Bronchial epithelial cell (primary cell): ENCODE measurements at regions not wholly inside any gene's neighbourhood (a gene's known extent, or its start where the extent isn't known, plus 50 kb on each side); places are given as distances from the start of the nearest gene placed in this dataset.
A peak's percentile ranks its signal among the peaks of the same experiment; 100 is the strongest.

Experiments
- DNase-seq: peaks from one replicate; pipeline ENCODE4 v3.0.0-alpha.2; 2010; ENCODE audit warnings: low read depth
- FAIRE-seq: peaks from 2 replicates; lab custom pipeline; 2011; peaks lifted over from hg19 to GRCh38; lab: Jason Lieb, UNC
- H3K27me3 ChIP-seq: 2 replicates; pipeline ENCODE4 v1.5.1; 2011; ENCODE audit warnings: low read length; ENCODE audit not compliant: control insufficient read depth, insufficient read depth
- H3K36me3 ChIP-seq: 2 replicates; pipeline ENCODE4 v1.5.1; 2011; ENCODE audit warnings: low read length; ENCODE audit not compliant: control insufficient read depth, insufficient read depth
- H3K4me3 ChIP-seq: 2 replicates; pipeline ENCODE4 v1.5.1; 2011; ENCODE audit warnings: mild to moderate bottlenecking, low read depth, low read length, control low read depth
- CTCF ChIP-seq: IDR thresholded peaks from 2 replicates; pipeline ENCODE4 v1.5.1; 2011; ENCODE audit warnings: mild to moderate bottlenecking, moderate library complexity, low read length, control low read depth, inconsistent platforms; ENCODE audit not compliant: insufficient read depth, severe bottlenecking

DNA sequence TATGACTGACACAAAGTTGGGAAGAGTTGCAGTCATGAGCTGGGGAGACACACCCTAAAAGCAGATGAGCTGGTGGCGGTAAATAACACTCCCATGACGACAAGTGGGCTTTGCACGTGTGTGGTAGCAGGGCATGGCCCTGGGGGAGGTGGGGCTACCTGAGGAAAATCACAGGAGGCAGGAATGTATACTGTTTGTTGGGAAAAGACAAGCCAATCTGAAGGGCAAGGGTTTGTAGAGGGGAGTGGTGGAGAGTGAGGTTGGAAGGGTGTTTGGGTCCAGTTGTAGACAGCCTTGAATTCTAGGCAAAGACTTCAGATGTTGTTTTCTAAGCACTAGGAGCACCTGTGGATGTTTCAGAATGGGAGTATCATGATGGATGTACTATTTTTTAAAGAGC, 151.6 kb downstream of the TM9SF2 start:
- no peak for DNase-seq
- no peak for TF ChIP-seq CTCF
- no peak for FAIRE-seq
- H3K4me3 ChIP-seq: no peak overlapping the region
- no peaks in the 10 kb centered on the region for H3K36me3 ChIP-seq
- no peaks in the 10 kb centered on the region for H3K27me3 ChIP-seq

- DNase-seq (no peak), FAIRE-seq (no peak)
- H3K36me3 ChIP-seq: no peaks in the 10 kb centered on the region
- H3K27me3 ChIP-seq: no peaks in the 10 kb centered on the region
- H3K4me3 ChIP-seq: no peak overlapping the region
- TF ChIP-seq CTCF: no peak
Observed at GRCh38 chr13:99652141-99652540, 150.9 kb downstream of the TM9SF2 start.

DNA sequence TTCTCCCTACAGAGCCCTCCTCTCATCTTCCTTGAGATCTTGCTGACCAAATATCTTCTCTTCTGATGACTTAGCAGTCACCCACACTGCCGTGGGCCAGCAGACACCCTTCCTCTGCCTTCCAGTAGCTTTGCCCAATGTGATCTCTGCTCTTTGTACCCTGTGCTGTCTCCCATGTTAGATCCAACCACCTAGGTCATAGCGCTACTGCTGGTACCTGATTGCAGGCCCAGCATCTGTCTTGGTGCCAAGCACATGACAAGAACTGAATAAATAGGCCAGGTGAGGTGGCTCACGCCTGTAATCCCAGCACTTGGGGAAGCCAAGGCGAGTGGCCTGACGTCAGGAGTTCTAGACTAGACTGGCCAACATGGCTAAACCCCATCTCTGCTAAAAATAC, 149.7 kb downstream of the TM9SF2 start:
- H3K27me3 ChIP-seq: no peaks in the 10 kb centered on the region
- TF ChIP-seq CTCF: no peak
- no peak for DNase-seq
- no peak for FAIRE-seq
- no peak overlapping the region for H3K4me3 ChIP-seq
- no peaks in the 10 kb centered on the region for H3K36me3 ChIP-seq

DNA sequence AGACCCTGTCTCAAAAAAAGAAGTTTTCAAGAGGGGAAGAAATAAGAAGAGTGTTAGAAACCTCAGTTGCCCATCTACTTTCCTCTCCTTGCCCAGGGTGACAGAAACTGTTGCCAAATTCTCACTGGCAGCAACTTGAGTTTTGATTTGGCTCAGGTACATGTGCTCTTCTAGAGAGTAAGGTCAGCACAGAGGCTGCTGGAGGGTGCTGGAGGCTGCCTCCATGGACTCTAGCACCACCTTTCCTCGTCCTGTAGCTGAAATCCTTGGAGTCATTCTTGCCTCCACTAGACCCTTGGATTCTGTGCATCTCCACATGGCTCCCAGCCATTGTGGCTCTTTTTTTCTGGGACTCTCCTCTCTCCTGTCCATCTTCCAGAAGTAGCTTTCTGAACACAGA, 149.1 kb downstream of the TM9SF2 start:
- FAIRE-seq (peak; percentile 47), DNase-seq (no peak)
- Histone ChIP-seq H3K27me3 (no peaks in the 10 kb centered on the region), H3K4me3 (no peak overlapping the region), H3K36me3 (no peaks in the 10 kb centered on the region)
- no peak for TF ChIP-seq CTCF

GRCh38 chr13:99648927-99649326, 147.7 kb downstream of the TM9SF2 start:
- Histone ChIP-seq H3K36me3 (no peaks in the 10 kb centered on the region), H3K4me3 (no peak overlapping the region), H3K27me3 (no peaks in the 10 kb centered on the region)
- DNase-seq (no peak), FAIRE-seq (no peak)
- TF ChIP-seq CTCF: no peak

DNA sequence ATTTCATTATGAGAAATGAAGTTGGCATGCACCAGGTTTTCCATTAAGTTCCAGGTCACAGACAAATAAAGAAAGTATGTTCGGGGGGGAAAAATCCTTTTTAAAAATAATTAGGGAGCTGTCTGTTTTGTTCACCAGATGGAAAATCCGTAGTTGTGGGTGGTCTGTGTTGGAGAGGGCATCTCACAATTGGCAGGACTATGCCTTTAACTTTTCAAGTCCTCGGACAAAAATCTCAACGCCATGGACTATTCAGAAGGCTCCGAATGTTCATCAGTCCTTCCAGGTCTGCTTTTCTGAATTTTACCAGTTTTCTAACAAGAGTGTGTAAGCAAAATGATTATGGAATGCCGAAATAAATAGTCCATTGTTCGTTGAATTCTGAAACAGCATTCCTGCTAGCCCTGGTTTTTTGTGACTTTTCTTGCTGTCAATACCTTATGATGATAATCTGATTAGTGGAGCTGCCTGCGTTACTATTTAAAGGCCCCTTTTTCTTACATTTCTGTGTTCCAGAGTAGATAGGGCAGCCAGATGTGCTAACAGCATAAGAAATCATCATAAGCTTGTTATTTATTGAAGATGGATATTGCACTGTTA, 146.9 kb downstream of the TM9SF2 start:
- no peaks in the 10 kb centered on the region for H3K27me3 ChIP-seq
- TF ChIP-seq CTCF: no peak
- no peak for FAIRE-seq

More for the DNA sequence above, 146.9 kb downstream of the TM9SF2 start:
- Histone ChIP-seq H3K36me3 (no peaks in the 10 kb centered on the region), H3K4me3 (no peak overlapping the region)
- DNase-seq: no peak
